ENCODE measurements at regions not wholly inside any gene's neighbourhood (a gene's known extent, or its start where the extent isn't known, plus 50 kb on each side); places are given as distances from the start of the nearest gene placed in this dataset.

- H2AK5ac ChIP-seq (ENCODE audit: low read depth, low read length), result no peak overlapping the region
- no peaks in the 10 kb centered on the region for H3K36me3 ChIP-seq (replicated peaks in 1 of 2; ENCODE audit: control insufficient read depth in 2 of 2, insufficient read depth in 2 of 2, low read length in 2 of 2)
- no peaks in the 10 kb centered on the region for H3K27me3 ChIP-seq (ENCODE audit: control insufficient read depth in 3 of 3, insufficient read depth in 3 of 3, low read depth in 1 of 3, low read length in 3 of 3)
- no peak overlapping the region for H4K91ac ChIP-seq (ENCODE audit: low read depth, low read length, poor library complexity)
- no peak for DNase-seq (ENCODE audit: low spot score)
- no peak overlapping the region for H2BK120ac ChIP-seq (ENCODE audit: low read depth, low read length)
- no peak overlapping the region for H3K14ac ChIP-seq (ENCODE audit: low read length)
- H3K4me3 ChIP-seq (ENCODE audit: low read length in 2 of 2), result no peak overlapping the region
- no peak overlapping the region for H2AFZ ChIP-seq (ENCODE audit: low read length)
- H4K8ac ChIP-seq (ENCODE audit: low read depth, low read length), result no peak overlapping the region
- H3K27ac ChIP-seq (replicated peaks; ENCODE audit: low read length), result no peak overlapping the region
- H3K9ac ChIP-seq (ENCODE audit: low read depth, low read length, poor library complexity), result no peak overlapping the region
- H3K9me3 ChIP-seq (replicated peaks in 1 of 2; ENCODE audit: control insufficient read depth in 2 of 2, insufficient read depth in 1 of 2, low read depth in 1 of 2, low read length in 2 of 2), result no peaks in the 10 kb centered on the region
- no peak overlapping the region for H3K18ac ChIP-seq (ENCODE audit: low read length)
- H3K4me2 ChIP-seq (ENCODE audit: insufficient read depth, low read length, poor library complexity, severe bottlenecking), result no peak overlapping the region
- no peak overlapping the region for H3K23ac ChIP-seq (ENCODE audit: low read depth, low read length, poor library complexity)
- no peak overlapping the region for H3K4ac ChIP-seq (ENCODE audit: low read length)
- H2BK12ac ChIP-seq (ENCODE audit: low read length), result no peak overlapping the region
- H3K79me1 ChIP-seq (ENCODE audit: low read depth, low read length), result no peaks in the 10 kb centered on the region
- no peak overlapping the region for H2BK15ac ChIP-seq (ENCODE audit: low read length)
- H2BK5ac ChIP-seq (ENCODE audit: low read length), result no peak overlapping the region
- H3K4me1 ChIP-seq (ENCODE audit: control insufficient read depth in 2 of 2, insufficient read depth in 1 of 2, low read depth in 1 of 2, low read length in 2 of 2), result peaks cover 0 to 1% of the 10 kb centered on the region in 2 donors
- WGBS, 2 donors (ENCODE audit: extremely low coverage in 2 of 2, insufficient read length in 2 of 2, insufficient replicate concordance in 1 of 2), result no CpG with 5 or more reads among the region's 4 CpGs
These were observed 167.2 kb downstream of the BTC start for GRCh38 chr4:74627093-74627492.

GRCh38 chr4:74627504-74627903 lies 166.8 kb downstream of the BTC start:
- Histone ChIP-seq H3K27me3 (ENCODE audit: control insufficient read depth in 3 of 3, insufficient read depth in 3 of 3, low read depth in 1 of 3, low read length in 3 of 3) (no peaks in the 10 kb centered on the region), H3K4ac (ENCODE audit: low read length) (no peak overlapping the region), H3K36me3 (replicated peaks in 1 of 2; ENCODE audit: control insufficient read depth in 2 of 2, insufficient read depth in 2 of 2, low read length in 2 of 2) (no peaks in the 10 kb centered on the region), H3K4me1 (ENCODE audit: control insufficient read depth in 2 of 2, insufficient read depth in 1 of 2, low read depth in 1 of 2, low read length in 2 of 2) (peaks cover 0 to 1% of the 10 kb centered on the region in 2 donors), H3K27ac (replicated peaks; ENCODE audit: low read length) (no peak overlapping the region), H2BK5ac (ENCODE audit: low read length) (no peak overlapping the region), H2BK15ac (ENCODE audit: low read length) (no peak overlapping the region), H4K8ac (ENCODE audit: low read depth, low read length) (no peak overlapping the region), H4K91ac (ENCODE audit: low read depth, low read length, poor library complexity) (no peak overlapping the region), H3K23ac (ENCODE audit: low read depth, low read length, poor library complexity) (no peak overlapping the region), H2BK12ac (ENCODE audit: low read length) (no peak overlapping the region), H3K14ac (ENCODE audit: low read length) (no peak overlapping the region), H3K9me3 (replicated peaks in 1 of 2; ENCODE audit: control insufficient read depth in 2 of 2, insufficient read depth in 1 of 2, low read depth in 1 of 2, low read length in 2 of 2) (no peaks in the 10 kb centered on the region), H3K79me1 (ENCODE audit: low read depth, low read length) (no peaks in the 10 kb centered on the region), H3K9ac (ENCODE audit: low read depth, low read length, poor library complexity) (no peak overlapping the region), H2AK5ac (ENCODE audit: low read depth, low read length) (no peak overlapping the region), H3K4me2 (ENCODE audit: insufficient read depth, low read length, poor library complexity, severe bottlenecking) (no peak overlapping the region), H3K4me3 (ENCODE audit: low read length in 2 of 2) (no peak overlapping the region), H3K18ac (ENCODE audit: low read length) (no peak overlapping the region), H2BK120ac (ENCODE audit: low read depth, low read length) (no peak overlapping the region), H2AFZ (ENCODE audit: low read length) (no peak overlapping the region)
- WGBS, 2 donors (ENCODE audit: extremely low coverage in 2 of 2, insufficient read length in 2 of 2, insufficient replicate concordance in 1 of 2), result no CpG with 5 or more reads among the region's 4 CpGs
- no peak for DNase-seq (ENCODE audit: low spot score)

- H3K23ac ChIP-seq (ENCODE audit: low read depth, low read length, poor library complexity), result no peak overlapping the region
- no peak overlapping the region for H2BK12ac ChIP-seq (ENCODE audit: low read length)
- H2BK15ac ChIP-seq (ENCODE audit: low read length), result no peak overlapping the region
- no peak overlapping the region for H3K4ac ChIP-seq (ENCODE audit: low read length)
- no peak overlapping the region for H2BK5ac ChIP-seq (ENCODE audit: low read length)
- no peak overlapping the region for H3K14ac ChIP-seq (ENCODE audit: low read length)
- no peak overlapping the region for H3K18ac ChIP-seq (ENCODE audit: low read length)
- H3K27ac ChIP-seq (replicated peaks; ENCODE audit: low read length), result no peak overlapping the region
- no peak overlapping the region for H4K8ac ChIP-seq (ENCODE audit: low read depth, low read length)
- H3K27me3 ChIP-seq (ENCODE audit: control insufficient read depth in 3 of 3, insufficient read depth in 3 of 3, low read depth in 1 of 3, low read length in 3 of 3), result no peaks in the 10 kb centered on the region
- H3K36me3 ChIP-seq (replicated peaks in 1 of 2; ENCODE audit: control insufficient read depth in 2 of 2, insufficient read depth in 2 of 2, low read length in 2 of 2), result no peaks in the 10 kb centered on the region
- H3K4me1 ChIP-seq (ENCODE audit: control insufficient read depth in 2 of 2, insufficient read depth in 1 of 2, low read depth in 1 of 2, low read length in 2 of 2), result peaks cover 0 to 1% of the 10 kb centered on the region in 2 donors
- H3K9me3 ChIP-seq (replicated peaks in 1 of 2; ENCODE audit: control insufficient read depth in 2 of 2, insufficient read depth in 1 of 2, low read depth in 1 of 2, low read length in 2 of 2), result no peaks in the 10 kb centered on the region
- no peak overlapping the region for H2BK120ac ChIP-seq (ENCODE audit: low read depth, low read length)
- H3K9ac ChIP-seq (ENCODE audit: low read depth, low read length, poor library complexity), result no peak overlapping the region
- no peak overlapping the region for H4K91ac ChIP-seq (ENCODE audit: low read depth, low read length, poor library complexity)
- H2AK5ac ChIP-seq (ENCODE audit: low read depth, low read length), result no peak overlapping the region
- no peak for DNase-seq (ENCODE audit: low spot score)
- H3K4me2 ChIP-seq (ENCODE audit: insufficient read depth, low read length, poor library complexity, severe bottlenecking), result no peak overlapping the region
- H2AFZ ChIP-seq (ENCODE audit: low read length), result no peak overlapping the region
- H3K79me1 ChIP-seq (ENCODE audit: low read depth, low read length), result no peaks in the 10 kb centered on the region
- WGBS, 2 donors (ENCODE audit: extremely low coverage in 2 of 2, insufficient read length in 2 of 2, insufficient replicate concordance in 1 of 2), result 100% methylated on average over 1 of the region's 6 CpGs; no CpG with 5 or more reads in 1 of the 2 donors
- H3K4me3 ChIP-seq (ENCODE audit: low read length in 2 of 2), result no peak overlapping the region
These were observed 165.3 kb downstream of the BTC start for GRCh38 chr4:74628852-74629620.

- Histone ChIP-seq H3K79me1 (ENCODE audit: low read depth, low read length) (no peaks in the 10 kb centered on the region), H3K4ac (ENCODE audit: low read length) (no peak overlapping the region), H2BK120ac (ENCODE audit: low read depth, low read length) (no peak overlapping the region), H2BK5ac (ENCODE audit: low read length) (no peak overlapping the region), H3K18ac (ENCODE audit: low read length) (no peak overlapping the region), H3K4me3 (ENCODE audit: low read length in 2 of 2) (no peak overlapping the region), H2AFZ (ENCODE audit: low read length) (no peak overlapping the region), H3K4me1 (ENCODE audit: control insufficient read depth in 2 of 2, insufficient read depth in 1 of 2, low read depth in 1 of 2, low read length in 2 of 2) (peaks cover 0 to 1% of the 10 kb centered on the region in 2 donors), H2AK5ac (ENCODE audit: low read depth, low read length) (no peak overlapping the region), H2BK12ac (ENCODE audit: low read length) (no peak overlapping the region), H2BK15ac (ENCODE audit: low read length) (no peak overlapping the region), H3K27me3 (ENCODE audit: control insufficient read depth in 3 of 3, insufficient read depth in 3 of 3, low read depth in 1 of 3, low read length in 3 of 3) (no peaks in the 10 kb centered on the region), H4K8ac (ENCODE audit: low read depth, low read length) (no peak overlapping the region), H3K27ac (replicated peaks; ENCODE audit: low read length) (no peak overlapping the region), H4K91ac (ENCODE audit: low read depth, low read length, poor library complexity) (no peak overlapping the region), H3K36me3 (replicated peaks in 1 of 2; ENCODE audit: control insufficient read depth in 2 of 2, insufficient read depth in 2 of 2, low read length in 2 of 2) (no peaks in the 10 kb centered on the region), H3K9ac (ENCODE audit: low read depth, low read length, poor library complexity) (no peak overlapping the region), H3K23ac (ENCODE audit: low read depth, low read length, poor library complexity) (no peak overlapping the region), H3K14ac (ENCODE audit: low read length) (no peak overlapping the region), H3K4me2 (ENCODE audit: insufficient read depth, low read length, poor library complexity, severe bottlenecking) (no peak overlapping the region), H3K9me3 (replicated peaks in 1 of 2; ENCODE audit: control insufficient read depth in 2 of 2, insufficient read depth in 1 of 2, low read depth in 1 of 2, low read length in 2 of 2) (no peaks in the 10 kb centered on the region)
- no peak for DNase-seq (ENCODE audit: low spot score)
- WGBS, 2 donors (ENCODE audit: extremely low coverage in 2 of 2, insufficient read length in 2 of 2, insufficient replicate concordance in 1 of 2), result no CpG with 5 or more reads among the region's 3 CpGs
These were observed 163.8 kb downstream of the BTC start for GRCh38 chr4:74630551-74630950.
